ENCODE measurements at regions not wholly inside any gene's neighbourhood (a gene's known extent, or its start where the extent isn't known, plus 50 kb on each side); places are given as distances from the start of the nearest gene placed in this dataset.

DNA sequence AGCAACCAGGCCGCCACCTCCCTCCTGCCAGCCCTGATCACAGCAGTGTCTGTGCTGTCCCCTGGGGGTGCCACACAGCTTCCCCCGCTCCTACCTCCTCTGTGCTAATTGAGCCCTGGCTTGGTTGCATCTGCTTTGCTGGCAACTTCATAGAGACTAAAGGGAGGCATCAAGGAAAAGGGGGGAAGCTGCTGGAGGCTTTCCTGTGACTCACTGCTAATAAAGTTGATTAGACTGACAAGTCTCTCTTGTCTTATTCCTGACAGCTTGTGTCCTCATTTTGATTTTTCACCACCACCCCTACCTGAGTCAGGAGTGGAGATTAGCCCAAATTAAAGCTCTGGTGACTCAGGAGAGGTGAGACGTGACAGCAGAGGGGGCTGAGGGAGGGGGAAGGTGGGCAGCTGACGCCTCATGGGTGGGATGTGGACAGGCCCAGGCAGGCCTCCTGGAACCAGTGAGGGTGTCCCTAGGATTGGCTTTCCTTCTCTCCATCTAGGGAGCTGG, 310.0 kb downstream of the CBLN1 start:
- WGBS (ENCODE audit: insufficient coverage, low lambda C conversion rate) = no CpG with 5 or more reads among the region's 4 CpGs
- DNase-seq = no peak

DNA sequence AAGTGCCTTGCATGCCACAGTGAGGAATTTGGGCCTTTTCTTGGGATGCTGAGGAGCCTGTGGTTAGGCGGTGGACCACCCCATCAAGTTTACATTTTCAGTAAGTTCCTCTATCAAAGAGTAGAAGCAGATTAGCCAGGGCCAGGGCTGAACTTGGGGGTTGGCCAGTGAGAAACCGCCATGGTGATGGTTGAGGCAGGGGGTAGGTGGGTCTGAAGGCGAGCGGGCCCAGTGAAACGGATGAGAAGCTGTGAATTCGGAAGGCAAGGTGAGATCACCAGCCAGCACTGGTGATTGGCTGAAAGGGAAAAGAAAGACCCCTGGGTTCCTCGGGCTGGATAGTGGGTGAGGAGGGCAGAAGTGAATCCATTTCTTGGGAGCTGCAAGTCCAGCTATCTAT, 311.4 kb downstream of the CBLN1 start:
- H3K4me1 ChIP-seq (ENCODE audit: control insufficient read depth, insufficient read depth, low read length) = no peaks in the 10 kb centered on the region
- DNase-seq = no peak
- no peak overlapping the region for H3K4me3 ChIP-seq (ENCODE audit: low read length)
- no peaks in the 10 kb centered on the region for H3K36me3 ChIP-seq (ENCODE audit: control insufficient read depth, insufficient read depth, low read length)
- no peak overlapping the region for H3K27ac ChIP-seq (ENCODE audit: low read length)
- H3K9me3 ChIP-seq (ENCODE audit: control insufficient read depth, low read depth, low read length) = no peaks in the 10 kb centered on the region
- no peaks in the 10 kb centered on the region for H3K27me3 ChIP-seq (ENCODE audit: control insufficient read depth, insufficient read depth, low read length)
- 100% methylated on average over 1 of the region's 7 CpGs for WGBS (ENCODE audit: insufficient coverage, low lambda C conversion rate)

More for the DNA sequence above, 310.0 kb downstream of the CBLN1 start:
- Histone ChIP-seq H3K27me3 (ENCODE audit: control insufficient read depth, insufficient read depth, low read length) (no peaks in the 10 kb centered on the region), H3K4me1 (ENCODE audit: control insufficient read depth, insufficient read depth, low read length) (no peaks in the 10 kb centered on the region), H3K36me3 (ENCODE audit: control insufficient read depth, insufficient read depth, low read length) (no peaks in the 10 kb centered on the region), H3K4me3 (ENCODE audit: low read length) (no peak overlapping the region), H3K9me3 (ENCODE audit: control insufficient read depth, low read depth, low read length) (no peaks in the 10 kb centered on the region), H3K27ac (ENCODE audit: low read length) (no peak overlapping the region)

GRCh38 chr16:48969611-48970010, 312.0 kb downstream of the CBLN1 start:
- WGBS (ENCODE audit: insufficient coverage, low lambda C conversion rate) = 100% methylated on average over 1 of the region's 4 CpGs
- Histone ChIP-seq H3K9me3 (ENCODE audit: control insufficient read depth, low read depth, low read length) (no peaks in the 10 kb centered on the region), H3K4me3 (ENCODE audit: low read length) (no peak overlapping the region), H3K4me1 (ENCODE audit: control insufficient read depth, insufficient read depth, low read length) (no peaks in the 10 kb centered on the region), H3K27ac (ENCODE audit: low read length) (no peak overlapping the region), H3K27me3 (ENCODE audit: control insufficient read depth, insufficient read depth, low read length) (no peaks in the 10 kb centered on the region), H3K36me3 (ENCODE audit: control insufficient read depth, insufficient read depth, low read length) (no peaks in the 10 kb centered on the region)
- no peak for DNase-seq

DNA sequence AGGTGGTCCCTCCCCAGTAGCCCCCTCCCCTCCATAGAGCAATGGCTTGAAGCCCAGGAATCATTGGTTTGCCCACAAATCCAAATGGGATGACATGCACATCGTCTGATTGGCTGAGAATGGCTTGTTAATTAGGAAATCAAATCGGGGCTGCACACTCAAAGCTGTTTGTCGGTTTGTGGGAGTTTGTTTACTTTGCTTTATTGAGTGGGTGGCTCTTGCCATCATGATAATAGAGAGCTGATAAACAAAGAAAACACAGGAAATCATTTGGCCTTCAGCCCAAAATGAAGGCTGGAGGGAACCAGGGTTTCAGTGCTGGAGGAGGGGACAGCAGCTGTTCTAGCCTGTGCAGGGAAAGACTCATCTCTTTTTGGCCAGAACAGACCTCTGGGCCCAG, 316.3 kb downstream of the CBLN1 start:
- H3K27ac ChIP-seq (ENCODE audit: low read length) = no peak overlapping the region
- no peak overlapping the region for H3K4me3 ChIP-seq (ENCODE audit: low read length)
- DNase-seq = peak; percentile 10 to 19
- WGBS (ENCODE audit: insufficient coverage, low lambda C conversion rate) = no CpG with 5 or more reads among the region's 3 CpGs
- H3K36me3 ChIP-seq (ENCODE audit: control insufficient read depth, insufficient read depth, low read length) = no peaks in the 10 kb centered on the region
- H3K27me3 ChIP-seq (ENCODE audit: control insufficient read depth, insufficient read depth, low read length) = no peaks in the 10 kb centered on the region
- no peaks in the 10 kb centered on the region for H3K9me3 ChIP-seq (ENCODE audit: control insufficient read depth, low read depth, low read length)
- no peaks in the 10 kb centered on the region for H3K4me1 ChIP-seq (ENCODE audit: control insufficient read depth, insufficient read depth, low read length)

DNA sequence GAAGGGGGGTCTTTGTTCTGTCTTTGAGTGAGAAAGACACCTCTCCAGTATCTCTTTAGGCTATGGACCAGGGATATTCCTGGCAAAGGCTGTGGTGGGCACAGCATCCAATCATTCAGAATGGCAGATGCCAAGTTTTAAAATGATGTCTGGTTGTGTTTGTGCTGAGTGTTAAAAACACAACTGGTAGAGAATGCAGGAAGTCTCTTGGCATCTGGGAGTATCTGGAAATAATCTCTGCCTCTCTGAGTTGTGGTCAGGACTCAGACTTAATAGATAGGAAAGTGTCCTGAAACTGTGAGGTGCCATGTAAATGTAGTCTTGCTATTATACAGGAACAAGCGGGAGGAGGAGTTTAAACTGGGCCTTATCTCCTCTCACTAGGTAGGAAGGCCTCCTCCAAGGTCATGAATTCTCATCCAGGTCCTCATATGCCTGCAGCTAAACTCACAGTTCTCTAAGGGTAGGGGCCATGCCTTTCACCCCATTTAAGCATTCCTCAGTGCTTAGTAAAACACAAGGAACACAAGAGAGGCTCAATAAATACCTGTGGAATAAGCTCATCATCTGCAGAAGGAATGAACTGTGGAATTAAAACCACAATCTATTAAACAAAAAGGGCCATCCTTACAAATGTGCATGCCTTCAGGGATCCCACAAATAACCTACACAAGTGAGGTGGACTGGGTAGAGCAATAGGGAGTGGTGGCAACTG, 317.6 kb downstream of the CBLN1 start:
- Histone ChIP-seq H3K9me3 (ENCODE audit: control insufficient read depth, low read depth, low read length) (no peaks in the 10 kb centered on the region), H3K27me3 (ENCODE audit: control insufficient read depth, insufficient read depth, low read length) (no peaks in the 10 kb centered on the region), H3K4me3 (ENCODE audit: low read length) (no peak overlapping the region), H3K27ac (ENCODE audit: low read length) (no peak overlapping the region), H3K4me1 (ENCODE audit: control insufficient read depth, insufficient read depth, low read length) (no peaks in the 10 kb centered on the region), H3K36me3 (ENCODE audit: control insufficient read depth, insufficient read depth, low read length) (no peaks in the 10 kb centered on the region)
- peak in 1 of 2 donors; percentile 26 for DNase-seq
- no CpG with 5 or more reads among the region's 1 CpG for WGBS (ENCODE audit: insufficient coverage, low lambda C conversion rate)

DNA sequence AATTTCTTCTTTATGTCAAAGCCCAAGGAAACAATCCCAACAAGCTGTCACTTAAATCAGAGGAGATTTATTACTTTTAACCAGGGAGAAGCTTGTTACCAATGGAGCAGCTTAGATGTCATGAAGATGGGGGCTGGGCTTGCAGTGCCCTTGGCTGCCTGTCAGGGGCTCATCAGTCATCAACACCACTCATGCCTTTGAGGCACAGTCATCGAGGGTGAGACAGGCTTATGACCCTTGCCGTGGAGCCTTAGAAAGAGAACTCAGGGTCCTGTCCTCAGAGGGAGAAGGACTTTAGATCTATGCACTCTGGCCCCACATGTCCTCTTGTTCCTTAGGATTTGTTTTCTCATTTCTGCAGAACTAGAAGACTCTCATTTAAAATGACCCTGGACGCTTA, 318.3 kb downstream of the CBLN1 start:
- no peak for DNase-seq
- Histone ChIP-seq H3K36me3 (ENCODE audit: control insufficient read depth, insufficient read depth, low read length) (no peaks in the 10 kb centered on the region), H3K27me3 (ENCODE audit: control insufficient read depth, insufficient read depth, low read length) (no peaks in the 10 kb centered on the region), H3K27ac (ENCODE audit: low read length) (no peak overlapping the region), H3K9me3 (ENCODE audit: control insufficient read depth, low read depth, low read length) (no peaks in the 10 kb centered on the region), H3K4me3 (ENCODE audit: low read length) (no peak overlapping the region), H3K4me1 (ENCODE audit: control insufficient read depth, insufficient read depth, low read length) (no peaks in the 10 kb centered on the region)
- WGBS (ENCODE audit: insufficient coverage, low lambda C conversion rate) = no CpG with 5 or more reads among the region's 3 CpGs

DNA sequence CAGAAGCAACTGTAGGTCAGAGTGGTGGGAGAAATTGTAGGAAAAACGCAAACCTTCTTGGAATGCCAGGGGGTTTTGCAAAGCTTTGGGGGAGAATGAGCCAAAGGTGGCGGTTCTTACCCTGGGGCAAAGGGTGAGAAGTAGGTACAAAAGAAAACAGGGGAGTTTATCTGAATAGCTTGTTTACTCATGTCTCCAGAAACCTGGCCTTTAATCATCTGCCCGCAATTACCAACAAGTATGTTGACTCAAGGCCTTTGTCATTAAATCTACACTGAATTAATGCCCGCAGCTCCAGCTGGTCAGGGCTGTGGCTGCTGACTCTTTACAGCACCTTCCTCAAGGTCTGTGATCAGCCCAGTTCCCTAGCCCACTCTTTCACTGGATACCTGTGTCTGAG, 320.1 kb downstream of the CBLN1 start:
- H3K36me3 ChIP-seq (ENCODE audit: control insufficient read depth, insufficient read depth, low read length) = no peaks in the 10 kb centered on the region
- no peaks in the 10 kb centered on the region for H3K9me3 ChIP-seq (ENCODE audit: control insufficient read depth, low read depth, low read length)
- 100% methylated on average over 1 of the region's 4 CpGs for WGBS (ENCODE audit: insufficient coverage, low lambda C conversion rate)
- no peaks in the 10 kb centered on the region for H3K4me1 ChIP-seq (ENCODE audit: control insufficient read depth, insufficient read depth, low read length)
- no peak for DNase-seq
- H3K27me3 ChIP-seq (ENCODE audit: control insufficient read depth, insufficient read depth, low read length) = no peaks in the 10 kb centered on the region
- no peak overlapping the region for H3K27ac ChIP-seq (ENCODE audit: low read length)
- no peak overlapping the region for H3K4me3 ChIP-seq (ENCODE audit: low read length)

GRCh38 chr16:48960830-48961229, 320.8 kb downstream of the CBLN1 start:
- DNase-seq = no peak
- Histone ChIP-seq H3K4me1 (ENCODE audit: control insufficient read depth, insufficient read depth, low read length) (no peaks in the 10 kb centered on the region), H3K27ac (ENCODE audit: low read length) (no peak overlapping the region), H3K36me3 (ENCODE audit: control insufficient read depth, insufficient read depth, low read length) (no peaks in the 10 kb centered on the region), H3K9me3 (ENCODE audit: control insufficient read depth, low read depth, low read length) (no peaks in the 10 kb centered on the region), H3K4me3 (ENCODE audit: low read length) (no peak overlapping the region), H3K27me3 (ENCODE audit: control insufficient read depth, insufficient read depth, low read length) (no peaks in the 10 kb centered on the region)
- 100% methylated on average over 1 of the region's 5 CpGs for WGBS (ENCODE audit: insufficient coverage, low lambda C conversion rate)

DNA sequence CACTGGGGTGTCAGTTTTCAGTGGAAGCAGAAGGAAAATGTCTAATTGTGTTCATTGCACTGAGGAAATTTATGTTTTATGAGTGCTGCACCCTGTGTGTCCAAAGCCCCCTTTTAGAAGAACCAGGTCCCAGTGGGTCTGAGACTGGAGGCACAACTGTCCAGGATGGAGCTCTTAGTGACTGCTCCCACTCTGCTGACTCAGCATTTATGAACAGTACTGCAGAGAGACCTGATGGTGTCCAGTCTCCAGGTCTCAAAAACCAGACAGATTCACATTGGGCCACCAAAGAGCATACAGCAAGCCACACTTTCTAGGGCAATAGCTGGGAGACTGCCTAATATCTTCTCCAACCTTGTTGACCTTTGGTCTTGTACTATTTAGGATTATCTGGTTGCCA, 321.9 kb downstream of the CBLN1 start:
- Histone ChIP-seq H3K36me3 (ENCODE audit: control insufficient read depth, insufficient read depth, low read length) (no peaks in the 10 kb centered on the region), H3K4me1 (ENCODE audit: control insufficient read depth, insufficient read depth, low read length) (no peaks in the 10 kb centered on the region), H3K27me3 (ENCODE audit: control insufficient read depth, insufficient read depth, low read length) (no peaks in the 10 kb centered on the region), H3K27ac (ENCODE audit: low read length) (no peak overlapping the region), H3K4me3 (ENCODE audit: low read length) (no peak overlapping the region), H3K9me3 (ENCODE audit: control insufficient read depth, low read depth, low read length) (no peaks in the 10 kb centered on the region)
- no peak for DNase-seq

DNA sequence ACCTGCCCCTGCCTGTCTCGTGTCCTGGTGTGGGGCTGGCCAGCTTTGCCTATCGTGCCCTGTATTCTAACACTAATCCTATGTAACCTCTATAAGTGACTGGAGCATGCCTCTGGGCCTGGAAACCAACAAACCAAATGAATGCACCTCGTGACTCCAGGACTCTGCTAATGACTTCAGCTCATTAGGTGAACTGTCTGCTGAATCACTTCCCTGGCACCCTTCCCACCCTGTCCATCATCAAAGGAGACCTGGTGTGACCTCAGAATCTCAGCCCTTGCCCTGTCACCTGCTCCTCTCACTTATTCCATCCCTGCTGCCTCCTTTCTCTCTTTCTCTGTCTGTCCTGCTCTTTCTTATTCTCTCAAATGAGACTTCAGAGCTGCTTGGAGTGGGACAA, 322.4 kb downstream of the CBLN1 start:
- WGBS (ENCODE audit: insufficient coverage, low lambda C conversion rate) = no CpG with 5 or more reads among the region's 3 CpGs
- no peak for DNase-seq
- no peak overlapping the region for H3K4me3 ChIP-seq (ENCODE audit: low read length)

DNA sequence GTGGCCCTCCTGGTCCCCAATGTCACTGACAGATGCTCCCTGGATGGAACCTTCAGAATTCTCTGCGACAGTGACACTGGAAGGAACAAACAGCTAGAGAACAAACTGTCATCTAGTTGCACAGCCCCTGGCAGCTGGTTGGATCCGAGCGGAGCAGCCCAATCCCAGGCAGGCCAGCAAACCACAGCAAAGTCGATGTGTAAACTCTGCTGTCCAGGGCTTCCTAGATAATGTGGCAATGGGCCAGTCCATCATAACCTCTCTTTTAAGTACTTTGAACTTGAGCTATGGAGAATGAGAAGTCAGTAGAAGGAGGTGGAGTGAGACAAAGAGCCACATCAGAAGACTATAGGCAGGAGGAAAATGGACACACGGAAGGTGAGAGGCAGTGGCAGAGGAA, 323.0 kb downstream of the CBLN1 start:
- Histone ChIP-seq H3K4me1 (ENCODE audit: control insufficient read depth, insufficient read depth, low read length) (no peaks in the 10 kb centered on the region), H3K4me3 (ENCODE audit: low read length) (no peak overlapping the region), H3K27me3 (ENCODE audit: control insufficient read depth, insufficient read depth, low read length) (no peaks in the 10 kb centered on the region), H3K36me3 (ENCODE audit: control insufficient read depth, insufficient read depth, low read length) (no peaks in the 10 kb centered on the region), H3K9me3 (ENCODE audit: control insufficient read depth, low read depth, low read length) (no peaks in the 10 kb centered on the region), H3K27ac (ENCODE audit: low read length) (no peak overlapping the region)
- DNase-seq = no peak
- 84% methylated on average over 2 of the region's 5 CpGs for WGBS (ENCODE audit: insufficient coverage, low lambda C conversion rate)

More for the DNA sequence above, 322.4 kb downstream of the CBLN1 start:
- Histone ChIP-seq H3K4me1 (ENCODE audit: control insufficient read depth, insufficient read depth, low read length) (no peaks in the 10 kb centered on the region), H3K36me3 (ENCODE audit: control insufficient read depth, insufficient read depth, low read length) (no peaks in the 10 kb centered on the region), H3K27me3 (ENCODE audit: control insufficient read depth, insufficient read depth, low read length) (no peaks in the 10 kb centered on the region), H3K27ac (ENCODE audit: low read length) (no peak overlapping the region), H3K9me3 (ENCODE audit: control insufficient read depth, low read depth, low read length) (no peaks in the 10 kb centered on the region)

Data from large intestine (tissue), 3 donors.